SK-N-SH (cell line): ENCODE measurements at regions not wholly inside any gene's neighbourhood (a gene's known extent, or its start where the extent isn't known, plus 50 kb on each side); places are given as distances from the start of the nearest gene placed in this dataset.

Source experiments
- JUND ChIP-seq: IDR thresholded peaks from 2 replicates; pipeline ENCODE4 v1.4.0; 2012
- RAD21 ChIP-seq: IDR thresholded peaks from 2 replicates; pipeline ENCODE4 v1.6.1; 2012; ENCODE audit warnings: mild to moderate bottlenecking, low read length
- RCOR1 ChIP-seq: fragments of 150-350 bp; IDR thresholded peaks from 2 replicates; pipeline ENCODE4 v1.6.1; 2017; ENCODE audit warnings: antibody characterized with exemption, low read length
- TAF1 ChIP-seq: IDR thresholded peaks from 2 replicates; pipeline ENCODE4 v1.6.1; 2012; ENCODE audit warnings: low read depth, mild to moderate bottlenecking, low read length, moderate library complexity, borderline replicate concordance
- TF ChIP-seq, protein P1 (sequence below): fragments of 150-350 bp; IDR thresholded peaks from 2 replicates; pipeline ENCODE4 v1.6.1; 2017; ENCODE audit warnings: antibody characterized with exemption, low read length, low read depth, borderline replicate concordance
- TF ChIP-seq, protein P2 (sequence below): fragments of 200-600 bp; sonication (generic); IDR thresholded peaks from 2 replicates; pipeline ENCODE4 v1.6.1; 2017; ENCODE audit warnings: antibody characterized with exemption, mild to moderate bottlenecking, moderate library complexity

DNA sequence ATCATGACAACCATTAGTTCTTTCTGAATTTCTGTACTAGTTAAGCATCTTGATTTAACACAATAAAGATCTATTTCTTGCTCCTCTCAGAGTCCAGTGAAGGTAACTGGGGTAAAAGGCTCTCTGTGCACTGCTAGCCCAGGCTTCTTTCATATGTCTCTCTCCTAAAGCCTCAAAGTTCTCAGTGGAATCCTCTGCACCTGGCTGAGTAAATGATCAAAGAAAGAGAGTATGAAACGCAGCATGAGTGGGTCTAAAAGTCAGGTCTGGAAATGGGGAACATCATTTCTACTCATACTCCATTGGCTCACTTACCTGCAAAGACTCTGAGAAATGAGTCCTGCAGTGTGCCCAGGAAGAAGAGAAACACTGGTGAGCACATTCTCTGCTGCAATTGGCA lies 418.5 kb downstream of the PTPRC start:
- TF ChIP-seq, protein P1, sequence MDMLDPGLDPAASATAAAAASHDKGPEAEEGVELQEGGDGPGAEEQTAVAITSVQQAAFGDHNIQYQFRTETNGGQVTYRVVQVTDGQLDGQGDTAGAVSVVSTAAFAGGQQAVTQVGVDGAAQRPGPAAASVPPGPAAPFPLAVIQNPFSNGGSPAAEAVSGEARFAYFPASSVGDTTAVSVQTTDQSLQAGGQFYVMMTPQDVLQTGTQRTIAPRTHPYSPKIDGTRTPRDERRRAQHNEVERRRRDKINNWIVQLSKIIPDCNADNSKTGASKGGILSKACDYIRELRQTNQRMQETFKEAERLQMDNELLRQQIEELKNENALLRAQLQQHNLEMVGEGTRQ, result no peak
- TF ChIP-seq TAF1 (no peak), JUND (no peak), RAD21 (no peak), RCOR1 (no peak)
- TF ChIP-seq, protein P2, sequence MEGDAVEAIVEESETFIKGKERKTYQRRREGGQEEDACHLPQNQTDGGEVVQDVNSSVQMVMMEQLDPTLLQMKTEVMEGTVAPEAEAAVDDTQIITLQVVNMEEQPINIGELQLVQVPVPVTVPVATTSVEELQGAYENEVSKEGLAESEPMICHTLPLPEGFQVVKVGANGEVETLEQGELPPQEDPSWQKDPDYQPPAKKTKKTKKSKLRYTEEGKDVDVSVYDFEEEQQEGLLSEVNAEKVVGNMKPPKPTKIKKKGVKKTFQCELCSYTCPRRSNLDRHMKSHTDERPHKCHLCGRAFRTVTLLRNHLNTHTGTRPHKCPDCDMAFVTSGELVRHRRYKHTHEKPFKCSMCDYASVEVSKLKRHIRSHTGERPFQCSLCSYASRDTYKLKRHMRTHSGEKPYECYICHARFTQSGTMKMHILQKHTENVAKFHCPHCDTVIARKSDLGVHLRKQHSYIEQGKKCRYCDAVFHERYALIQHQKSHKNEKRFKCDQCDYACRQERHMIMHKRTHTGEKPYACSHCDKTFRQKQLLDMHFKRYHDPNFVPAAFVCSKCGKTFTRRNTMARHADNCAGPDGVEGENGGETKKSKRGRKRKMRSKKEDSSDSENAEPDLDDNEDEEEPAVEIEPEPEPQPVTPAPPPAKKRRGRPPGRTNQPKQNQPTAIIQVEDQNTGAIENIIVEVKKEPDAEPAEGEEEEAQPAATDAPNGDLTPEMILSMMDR, result no peak
